ENCODE measurements at regions not wholly inside any gene's neighbourhood (a gene's known extent, or its start where the extent isn't known, plus 50 kb on each side); places are given as distances from the start of the nearest gene placed in this dataset.
"Not testable (repeated sequence)": the region's sequence is repeated elsewhere in the genome, so short reads cannot be mapped to it uniquely, and the experiment has no call there.

- DNase-seq (ENCODE audit: low read depth in 4 of 4, low spot score in 1 of 4) = no peak
Observed at GRCh38 chr7:15836651-15837050, 150.2 kb upstream of the MEOX2 start.

GRCh38 chr7:15836041-15836440, 149.6 kb upstream of the MEOX2 start:
- DNase-seq (ENCODE audit: low read depth in 4 of 4, low spot score in 1 of 4) = no peak

DNA sequence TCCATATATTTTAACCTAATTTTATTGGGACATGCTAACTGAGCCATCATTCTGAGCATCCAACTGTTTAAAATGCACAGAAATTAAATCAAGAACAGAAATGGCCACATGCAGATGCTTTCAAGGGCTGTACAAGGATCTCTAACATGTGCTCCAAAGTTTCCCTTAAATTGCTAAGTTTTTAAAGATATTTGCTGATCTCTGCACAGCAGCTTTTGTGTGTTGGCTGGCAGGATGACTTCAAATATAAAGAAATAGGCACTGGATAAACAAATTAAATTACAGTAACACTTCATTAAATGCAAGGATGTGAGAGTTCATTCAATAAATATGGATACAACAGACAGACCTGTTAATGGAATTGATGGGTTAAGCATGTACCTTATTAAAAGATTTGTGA, 148.0 kb upstream of the MEOX2 start:
- no peak for DNase-seq (ENCODE audit: low read depth in 4 of 4, low spot score in 1 of 4)

- DNase-seq (ENCODE audit: low read depth in 4 of 4, low spot score in 1 of 4) = no peak
Observed at GRCh38 chr7:15832996-15833395, 146.5 kb upstream of the MEOX2 start.

DNA sequence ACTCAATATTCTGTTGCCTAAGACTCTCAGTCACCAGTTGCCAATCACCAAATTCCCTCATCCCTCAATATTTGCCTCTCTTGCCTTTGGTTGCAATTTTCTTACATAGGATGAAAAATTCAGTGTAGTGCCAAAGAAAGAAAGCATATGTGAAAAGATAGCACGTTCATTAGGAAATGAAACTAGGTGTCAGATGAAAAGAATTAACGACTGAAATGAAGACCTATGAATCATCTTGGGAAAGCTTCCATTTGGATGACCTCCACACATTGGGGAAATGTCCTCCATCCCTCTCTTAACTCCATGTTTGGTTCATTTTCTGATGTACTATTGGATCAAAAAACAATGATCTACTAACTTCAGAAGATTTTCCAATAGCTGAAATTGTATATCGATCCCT, 145.1 kb upstream of the MEOX2 start:
- DNase-seq (ENCODE audit: low read depth in 4 of 4, low spot score in 1 of 4) = no peak

DNA sequence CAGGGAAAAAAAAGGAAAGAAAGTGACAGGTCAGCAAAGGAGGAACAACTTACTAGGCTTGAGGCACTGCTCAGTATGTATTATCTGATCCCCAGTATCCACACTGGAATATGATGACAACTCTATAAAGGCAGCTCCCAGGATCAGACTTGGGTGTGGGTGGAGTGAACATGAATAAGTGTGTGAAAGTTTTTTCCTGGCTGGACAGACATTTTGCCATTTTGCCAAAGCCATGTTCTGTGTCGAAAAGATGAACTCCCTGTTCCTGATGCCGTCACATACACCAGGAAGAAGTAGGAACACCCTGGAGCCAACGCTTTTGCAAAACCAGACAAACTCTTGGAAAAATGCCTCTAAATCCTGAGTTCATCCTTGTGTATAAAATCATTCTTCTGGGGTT, 143.2 kb upstream of the MEOX2 start:
- no peak for DNase-seq (ENCODE audit: low read depth in 4 of 4, low spot score in 1 of 4)

- DNase-seq (ENCODE audit: low read depth in 4 of 4, low spot score in 1 of 4) = no peak
Observed at GRCh38 chr7:15828881-15829280, 142.4 kb upstream of the MEOX2 start.

DNA sequence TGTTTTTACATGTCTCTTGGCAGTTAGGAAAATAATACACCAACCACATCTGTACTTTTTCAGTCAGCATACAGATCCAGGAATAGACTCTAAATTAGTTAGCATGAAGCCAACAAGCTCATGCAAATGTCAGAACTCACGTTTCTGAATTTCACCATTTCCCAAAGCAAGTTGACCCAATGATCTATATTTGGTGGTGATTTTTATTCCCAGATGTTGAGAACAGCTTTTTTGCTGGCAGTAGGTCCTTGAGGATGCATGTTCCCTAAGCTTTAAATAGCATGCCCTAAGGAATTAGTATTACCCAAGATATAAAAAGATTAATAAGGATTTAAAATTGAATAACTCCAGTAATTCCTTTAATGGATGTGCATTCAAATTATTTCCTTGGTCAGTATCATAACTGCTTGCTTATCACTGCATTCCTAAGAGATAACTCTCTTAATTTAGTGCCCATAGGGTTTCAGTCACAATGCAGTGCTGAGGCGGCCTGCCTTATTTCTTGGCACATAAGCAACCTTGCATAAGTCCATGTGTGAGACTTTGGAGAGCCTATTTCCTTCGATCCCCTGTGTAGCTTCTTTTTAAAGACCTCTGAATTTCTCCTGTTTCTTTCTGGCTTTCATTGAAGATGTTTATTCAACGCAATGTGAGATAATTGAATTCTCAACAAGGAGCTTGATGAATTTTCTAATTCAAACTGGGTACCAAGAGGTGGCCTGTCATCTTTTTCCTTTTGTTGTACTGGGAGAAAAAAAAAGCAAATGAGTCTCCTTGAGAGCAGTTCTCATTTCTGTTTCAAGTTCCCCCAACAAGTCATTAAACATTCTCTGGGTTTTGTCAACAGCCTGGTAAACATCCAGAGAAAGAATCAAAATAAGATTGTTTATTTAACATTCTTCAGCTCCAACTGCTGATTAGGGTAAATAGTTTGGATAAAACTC, 135.3 kb upstream of the MEOX2 start:
- DNase-seq (ENCODE audit: low read depth in 4 of 4, low spot score in 1 of 4) = no peak

DNA sequence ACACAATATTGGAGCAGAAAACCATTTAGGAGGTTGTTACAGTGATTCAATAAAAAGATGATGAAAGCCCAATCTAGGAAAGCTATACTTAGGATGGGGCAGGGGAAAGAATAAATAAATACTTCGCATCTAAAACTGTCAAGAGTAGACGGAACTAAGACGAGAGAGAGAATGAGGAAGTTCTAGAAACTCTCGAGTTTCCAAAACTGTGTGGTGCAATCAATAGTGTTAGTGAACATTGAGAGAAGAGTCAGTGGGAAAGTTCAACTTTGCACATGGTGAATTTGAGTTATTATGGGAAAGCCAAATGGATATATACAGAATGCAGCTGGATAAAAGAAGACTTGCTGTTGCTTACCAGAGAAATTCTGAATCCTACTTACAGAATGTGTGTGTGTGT, 133.8 kb upstream of the MEOX2 start:
- DNase-seq (ENCODE audit: low read depth in 4 of 4, low spot score in 1 of 4) = no peak

GRCh38 chr7:15816835-15817426, 130.4 kb upstream of the MEOX2 start:
- no peak for DNase-seq (ENCODE audit: low read depth in 4 of 4, low spot score in 1 of 4)

DNA sequence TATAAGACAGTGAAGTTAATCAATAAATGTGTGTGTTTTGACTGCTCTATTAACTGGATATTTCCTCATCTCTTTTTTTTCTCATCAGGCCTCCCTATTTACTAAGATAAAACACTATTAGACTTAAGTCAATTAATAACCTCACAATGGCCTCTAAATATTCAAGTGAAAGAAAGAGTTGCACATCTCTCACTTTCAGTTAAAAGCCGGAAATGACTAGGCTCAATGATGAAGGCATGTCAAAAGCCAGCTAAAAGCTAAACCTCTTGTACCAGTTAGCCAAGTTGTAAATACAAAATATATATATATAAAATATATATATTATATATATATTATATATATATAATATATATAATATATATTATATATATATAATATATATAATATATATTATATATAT, 127.0 kb upstream of the MEOX2 start:
- DNase-seq (ENCODE audit: low read depth in 4 of 4, low spot score in 1 of 4) = no peak

GRCh38 chr7:15810383-15810782, 123.9 kb upstream of the MEOX2 start:
- DNase-seq (ENCODE audit: low read depth in 4 of 4, low spot score in 1 of 4) = not testable (repeated sequence)

DNA sequence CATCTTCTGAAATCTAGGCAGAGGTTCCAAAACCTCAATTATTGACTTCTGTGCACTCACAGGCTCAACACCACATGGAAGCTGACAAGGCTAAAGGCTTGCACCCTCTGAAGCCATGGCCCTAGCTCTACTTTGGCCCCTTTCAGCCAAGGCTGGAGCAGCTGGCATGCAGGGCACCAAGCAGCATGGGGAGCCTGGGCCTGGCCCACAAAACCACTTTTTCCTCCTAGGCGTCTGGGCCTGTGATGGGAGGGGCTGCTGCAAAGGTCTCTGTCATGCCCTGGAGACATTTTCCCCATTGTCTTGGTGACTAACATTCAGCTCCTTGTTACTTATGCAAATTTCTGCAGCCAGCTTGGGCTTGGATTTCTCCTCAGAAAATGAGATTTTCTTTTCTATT, 123.5 kb upstream of the MEOX2 start:
- DNase-seq (ENCODE audit: low read depth in 4 of 4, low spot score in 1 of 4) = not testable (repeated sequence)

- no peak for DNase-seq (ENCODE audit: low read depth in 4 of 4, low spot score in 1 of 4)
Observed at GRCh38 chr7:15805891-15806290, 119.4 kb upstream of the MEOX2 start.

- DNase-seq (ENCODE audit: low read depth in 4 of 4, low spot score in 1 of 4) = no peak
Observed at GRCh38 chr7:15802425-15802824, 115.9 kb upstream of the MEOX2 start.

DNA sequence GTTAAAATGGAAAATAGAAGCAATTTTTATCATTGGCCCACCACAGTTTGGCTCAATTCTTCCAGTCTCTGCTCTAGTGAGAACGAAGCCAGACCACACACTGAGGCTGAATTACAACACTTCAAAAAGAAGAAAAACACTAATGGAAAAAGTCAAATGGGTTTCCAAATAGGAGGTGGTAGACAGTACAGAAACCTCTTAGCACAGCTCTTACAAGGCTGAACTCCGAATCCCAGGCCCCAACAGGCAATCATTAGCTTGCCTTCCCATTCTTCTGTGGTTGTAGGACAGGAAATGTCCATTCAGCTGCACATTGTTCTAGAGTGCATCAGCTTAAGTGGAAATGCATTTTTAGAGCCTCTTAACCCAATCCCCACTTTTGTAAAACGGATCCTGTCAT, 115.1 kb upstream of the MEOX2 start:
- no peak for DNase-seq (ENCODE audit: low read depth in 4 of 4, low spot score in 1 of 4)

GRCh38 chr7:15801041-15801440, 114.6 kb upstream of the MEOX2 start:
- no peak for DNase-seq (ENCODE audit: low read depth in 4 of 4, low spot score in 1 of 4)

GRCh38 chr7:15798081-15798480, 111.6 kb upstream of the MEOX2 start:
- DNase-seq (ENCODE audit: low read depth in 4 of 4, low spot score in 1 of 4) = no peak

DNA sequence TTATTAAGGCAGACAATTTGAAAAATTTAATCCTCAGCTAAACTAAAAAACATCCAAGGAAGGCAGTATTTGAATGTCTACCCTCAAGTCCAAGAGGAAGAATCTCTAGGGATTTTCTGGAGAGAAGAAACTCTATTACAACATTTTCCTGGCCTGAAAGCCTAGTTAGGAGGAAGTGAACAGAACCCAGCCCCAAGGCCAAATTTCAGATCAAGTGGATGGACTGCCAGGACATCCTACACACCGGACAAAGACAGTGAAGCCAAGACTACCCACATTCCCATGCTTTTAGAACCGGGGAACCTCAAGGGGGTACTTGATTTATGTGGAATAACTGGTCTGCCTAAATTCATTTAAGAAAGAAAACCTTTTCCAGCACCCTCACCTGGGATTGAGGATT, 108.9 kb upstream of the MEOX2 start:
- no peak for DNase-seq (ENCODE audit: low read depth in 4 of 4, low spot score in 1 of 4)

GRCh38 chr7:15794801-15795200, 108.3 kb upstream of the MEOX2 start:
- DNase-seq (ENCODE audit: low read depth in 4 of 4, low spot score in 1 of 4) = no peak

DNA sequence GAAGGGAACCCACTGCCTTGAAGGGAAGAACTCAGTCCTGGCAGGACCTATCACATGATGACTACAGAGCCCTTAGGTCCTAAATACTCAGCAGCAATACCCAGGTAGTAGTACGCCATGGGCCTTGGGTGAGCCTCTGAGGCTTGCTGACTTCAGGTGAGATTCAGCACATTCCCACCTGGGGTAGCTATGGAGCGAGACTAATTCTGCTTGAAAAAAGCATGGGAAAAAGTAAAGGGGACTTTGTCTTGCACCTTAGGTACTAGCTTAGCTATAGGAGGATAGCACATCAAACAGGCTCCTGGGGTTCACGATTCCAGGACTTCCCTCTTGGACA, 98.2 kb upstream of the MEOX2 start:
- no peak for DNase-seq (ENCODE audit: low read depth in 4 of 4, low spot score in 1 of 4)

DNA sequence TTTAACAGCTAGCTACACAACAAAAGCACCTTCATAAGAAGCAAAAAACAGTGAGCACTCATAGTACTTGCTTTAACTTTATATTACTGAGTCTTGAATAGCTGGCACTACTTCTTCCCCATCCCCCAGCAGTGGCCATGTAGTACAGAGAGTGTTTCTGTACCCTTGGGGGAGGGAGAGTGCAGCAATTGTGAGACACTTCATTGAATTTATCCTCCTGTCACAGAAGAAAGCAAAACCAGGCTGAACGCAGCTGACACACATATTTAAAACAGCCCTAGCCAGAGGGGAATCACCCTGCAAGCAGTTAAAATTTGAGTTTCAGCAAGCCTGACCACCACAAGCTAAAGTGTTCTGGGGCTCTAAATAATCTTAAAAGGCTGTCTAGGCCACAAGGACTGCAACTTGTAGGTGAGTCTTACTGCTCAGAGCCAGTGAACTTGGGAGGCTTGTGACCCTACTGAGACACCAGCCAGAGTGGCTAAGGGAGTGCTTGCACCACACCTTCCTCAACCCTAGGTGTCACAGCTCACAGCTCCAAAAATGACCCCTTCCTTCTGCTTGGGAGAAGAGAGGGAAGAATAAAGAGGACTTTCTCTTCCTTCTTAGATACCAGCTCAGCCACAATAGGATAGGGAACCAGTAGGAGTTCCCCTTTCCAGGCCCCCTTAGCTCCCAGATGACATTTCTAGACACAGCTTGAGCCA, 97.7 kb upstream of the MEOX2 start:
- DNase-seq (ENCODE audit: low read depth in 4 of 4, low spot score in 1 of 4) = no peak
